G401 (cell line): ENCODE measurements at regions not wholly inside any gene's neighbourhood (a gene's known extent, or its start where the extent isn't known, plus 50 kb on each side); places are given as distances from the start of the nearest gene placed in this dataset.

ENCODE experiments used
- DNase-seq: peaks from one replicate; pipeline ENCODE4 v3.0.0-alpha.2; 2015; ENCODE audit warnings: low spot score
- in situ Hi-C: cut with HindIII; loops from 2 replicates; pipeline ENCODE4 v1.10.0; 2016; ENCODE audit warnings: low sequenced_read_pairs, mixed read lengths

GRCh38 chr14:85401384-85401783 lies 128.6 kb upstream of the FLRT2 start:
- no peak for DNase-seq
- in situ Hi-C loops: no loop called here

DNA sequence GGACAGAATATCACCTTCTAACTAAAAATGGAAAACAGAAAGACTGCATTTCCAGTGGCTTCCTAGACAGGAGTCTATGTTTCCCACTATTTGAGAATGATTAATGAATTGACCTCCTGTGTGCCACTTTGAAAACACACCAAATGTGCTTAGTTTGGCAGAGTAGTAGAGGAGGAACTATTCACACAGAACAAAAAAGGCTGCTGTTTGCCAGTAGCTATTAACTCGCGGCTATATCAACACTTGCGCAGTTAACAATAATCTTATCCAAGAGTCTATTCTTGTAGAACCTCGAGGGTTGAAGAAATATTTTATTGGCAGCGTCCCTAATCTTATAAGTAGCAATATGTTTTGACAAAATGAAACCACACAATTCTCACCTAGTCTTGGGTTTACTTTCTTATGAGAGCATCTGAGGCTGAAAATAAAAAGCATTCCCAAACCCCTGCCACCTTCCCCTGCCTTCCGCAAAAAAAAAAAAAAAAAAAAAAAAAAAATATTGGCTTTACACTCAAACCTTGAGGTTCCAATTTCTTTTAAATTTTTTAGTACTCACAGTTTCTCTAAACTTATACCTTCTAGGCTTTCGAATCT lies 127.3 kb upstream of the FLRT2 start:
- in situ Hi-C loops: no loop called here
- DNase-seq: no peak

GRCh38 chr14:85409481-85410210 lies 120.3 kb upstream of the FLRT2 start:
- in situ Hi-C loops: no loop called here

DNA sequence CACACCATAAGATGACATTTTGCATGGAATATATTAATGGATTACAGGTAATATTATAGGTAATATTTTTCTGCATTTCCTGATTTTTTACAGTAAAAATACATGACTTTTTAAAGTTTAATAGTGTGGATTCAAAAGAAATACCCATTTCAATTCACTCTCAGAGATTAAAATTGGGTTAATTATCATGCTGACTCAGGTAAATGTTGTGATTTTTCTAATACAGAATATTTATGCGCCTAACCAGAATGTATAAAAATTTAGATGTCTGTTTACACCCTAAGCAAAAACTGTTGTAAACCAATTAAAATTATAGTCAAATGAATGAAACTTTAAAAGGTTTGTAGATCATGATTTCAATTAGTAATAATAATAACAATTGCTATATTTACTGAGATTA lies 117.2 kb upstream of the FLRT2 start:
- in situ Hi-C loops: no loop called here

More at GRCh38 chr14:85409481-85410210, 120.3 kb upstream of the FLRT2 start:
- DNase-seq: no peak

DNA sequence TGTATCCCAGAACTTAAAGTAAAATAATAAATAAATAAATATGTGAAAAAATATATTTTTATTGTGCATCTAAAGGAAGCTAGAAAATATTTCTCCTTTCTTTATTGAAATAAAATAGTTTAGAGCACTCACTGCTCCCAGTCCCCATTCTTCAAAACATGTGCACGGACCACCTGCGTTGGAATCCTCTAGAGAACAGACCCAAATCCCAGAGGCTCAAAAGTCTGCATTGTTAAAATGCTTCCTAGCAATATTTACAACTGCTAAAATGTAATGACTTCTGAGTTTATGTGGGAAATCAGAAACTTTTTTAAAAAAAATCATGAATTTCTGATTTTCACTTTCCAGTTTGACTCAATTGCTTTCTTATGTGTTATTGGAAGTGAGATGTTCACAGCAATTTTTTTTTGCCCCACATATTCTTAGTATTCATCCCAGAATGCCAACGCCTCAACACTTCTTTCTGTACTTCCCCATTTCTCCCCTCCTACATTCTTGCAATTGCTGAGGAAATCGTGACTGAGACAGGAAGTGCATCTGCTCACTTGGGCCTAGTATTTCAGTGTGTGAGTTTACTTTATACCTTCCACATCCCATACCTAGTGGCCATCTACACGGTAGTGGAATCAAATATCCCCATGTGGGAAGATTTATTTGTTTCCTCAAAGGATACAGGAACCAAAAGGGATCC lies 116.0 kb upstream of the FLRT2 start:
- no peak for DNase-seq
- in situ Hi-C loops: no loop called here

More for the DNA sequence above, 117.2 kb upstream of the FLRT2 start:
- DNase-seq: no peak

GRCh38 chr14:85415015-85415712 lies 114.8 kb upstream of the FLRT2 start:
- in situ Hi-C loops: no loop called here
- DNase-seq: no peak

DNA sequence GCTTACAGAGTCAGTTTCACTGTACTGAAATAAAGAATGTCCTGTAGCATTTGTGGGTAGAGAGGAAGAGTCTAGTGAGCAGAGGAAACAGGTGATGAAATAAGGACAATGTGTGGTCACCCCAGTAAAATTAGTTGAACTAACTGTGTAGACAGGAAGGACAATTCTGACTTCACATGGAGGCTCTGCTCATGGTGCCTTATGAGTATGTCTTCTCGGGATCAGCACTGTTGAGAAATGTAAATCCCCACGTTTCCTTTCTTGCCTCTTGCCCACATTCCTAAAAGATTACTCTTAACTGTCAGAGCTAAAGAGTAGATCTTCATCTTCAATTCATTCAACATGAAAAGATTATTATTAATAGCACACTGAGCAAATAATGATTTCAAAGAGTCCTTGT lies 113.2 kb upstream of the FLRT2 start:
- in situ Hi-C loops: no loop called here
- DNase-seq: no peak

- in situ Hi-C loops: no loop called here
- DNase-seq: no peak
Measured at GRCh38 chr14:85417396-85417795, 112.5 kb upstream of the FLRT2 start.

DNA sequence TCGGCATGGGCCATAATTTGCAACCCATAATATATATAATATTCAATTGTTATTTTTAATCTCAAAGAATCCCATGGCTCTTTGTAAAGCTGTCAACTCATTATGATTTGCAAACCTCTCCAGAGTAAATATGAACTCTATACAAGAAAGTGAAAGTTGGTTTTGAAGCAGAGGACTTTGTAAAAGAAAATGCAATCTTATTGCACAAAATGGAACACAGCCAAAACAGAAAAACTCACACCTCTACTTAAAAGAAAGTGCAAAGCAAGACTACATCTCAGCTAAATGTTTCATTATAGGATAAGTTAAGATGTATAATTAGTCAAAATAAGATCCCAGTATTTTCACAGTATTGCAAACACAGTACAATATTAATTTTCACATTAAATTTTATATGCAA lies 111.2 kb upstream of the FLRT2 start:
- in situ Hi-C loops: no loop called here
- DNase-seq: no peak

DNA sequence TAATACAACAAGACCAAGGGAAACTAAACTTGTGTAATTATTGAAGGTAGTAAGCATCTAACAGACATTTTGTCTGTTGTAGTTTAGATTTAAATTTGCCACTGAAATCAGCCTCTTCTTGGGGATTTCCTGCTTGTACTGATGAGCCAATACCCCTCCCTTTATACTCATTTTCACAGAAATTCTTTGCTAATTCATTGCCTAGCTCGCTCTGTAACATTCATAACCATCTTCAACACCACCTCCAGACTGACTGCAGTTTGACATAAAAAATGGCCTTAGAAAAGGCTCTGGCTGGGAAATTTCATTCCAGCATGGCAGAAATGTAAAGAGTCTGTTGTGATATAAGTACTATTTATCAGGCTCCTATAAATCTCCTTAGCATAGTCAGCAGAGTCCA lies 109.7 kb upstream of the FLRT2 start:
- DNase-seq: no peak
- in situ Hi-C loops: no loop called here

GRCh38 chr14:85420707-85421106 lies 109.2 kb upstream of the FLRT2 start:
- no peak for DNase-seq
- in situ Hi-C loops: no loop called here

DNA sequence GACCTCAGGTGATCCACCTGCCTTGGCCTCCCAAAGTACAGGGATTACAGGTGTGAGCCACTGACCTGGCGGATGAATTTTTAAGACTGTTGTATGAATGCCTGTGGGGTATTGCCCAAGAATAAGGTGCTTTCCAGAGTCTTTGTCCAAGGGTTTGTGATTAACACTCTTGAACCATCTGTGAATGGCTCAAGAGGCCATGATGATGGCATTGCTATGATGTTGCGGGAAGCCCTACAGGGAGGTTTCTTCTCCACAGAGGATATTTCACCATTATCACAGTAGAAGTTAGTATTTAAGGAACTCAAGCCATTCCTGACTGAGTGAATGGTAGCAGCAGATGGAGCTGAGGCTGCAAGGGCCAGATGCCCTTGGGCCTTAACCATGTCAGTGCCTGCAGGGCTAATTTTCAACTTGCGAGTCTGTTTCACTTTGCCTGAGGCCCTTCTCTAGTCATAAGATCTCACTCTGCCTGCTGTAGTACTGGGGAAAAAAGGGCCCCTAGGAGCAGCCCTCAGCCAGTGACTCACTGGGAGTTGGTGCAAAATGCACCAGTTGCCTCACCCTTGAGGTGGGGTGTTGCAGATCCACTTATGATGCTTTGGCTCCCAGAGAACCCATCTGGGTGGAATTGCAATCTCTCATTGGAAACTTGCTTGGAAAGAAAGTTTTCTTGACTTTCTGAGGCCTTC lies 108.6 kb upstream of the FLRT2 start:
- in situ Hi-C loops: no loop called here
- DNase-seq: no peak

DNA sequence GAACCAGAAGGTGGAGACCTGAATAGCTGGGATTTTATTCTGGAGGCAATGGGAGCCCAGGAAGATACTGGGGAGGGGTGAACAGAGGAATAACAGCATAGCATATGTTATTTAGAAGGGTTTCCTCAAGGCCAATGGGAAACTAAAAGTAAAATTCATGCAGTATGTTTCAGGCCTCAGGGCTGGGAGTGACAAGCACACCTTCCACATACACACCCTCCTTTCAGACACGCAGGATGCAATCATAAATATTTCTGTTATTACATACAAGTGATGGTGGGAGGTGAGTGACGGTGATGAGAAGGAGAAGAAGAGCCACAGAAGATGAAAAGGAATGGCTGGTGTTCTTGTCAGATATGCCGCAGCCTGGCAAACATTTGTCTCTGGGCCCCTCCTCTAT lies 106.1 kb upstream of the FLRT2 start:
- no peak for DNase-seq
- in situ Hi-C loops: no loop called here

DNA sequence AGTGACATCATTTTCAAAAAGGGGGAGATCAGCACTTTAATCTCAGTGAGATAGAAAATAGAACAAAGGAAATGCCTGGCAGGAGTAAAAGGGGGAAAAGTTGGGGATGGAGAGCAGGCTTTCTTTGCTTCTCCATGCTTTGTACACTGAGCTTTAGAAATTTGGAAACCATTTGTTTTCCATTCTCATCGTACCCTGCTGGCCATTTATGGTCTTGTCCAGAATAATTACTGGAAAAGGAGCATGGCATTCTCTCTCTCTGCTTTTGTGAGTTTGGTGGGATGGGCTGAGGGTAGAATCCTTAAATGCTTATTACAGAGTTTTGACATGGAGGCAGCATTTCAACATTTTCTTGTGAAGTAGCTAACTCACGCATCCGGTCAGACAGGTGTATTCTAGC lies 104.4 kb upstream of the FLRT2 start:
- in situ Hi-C loops: no loop called here
- no peak for DNase-seq

DNA sequence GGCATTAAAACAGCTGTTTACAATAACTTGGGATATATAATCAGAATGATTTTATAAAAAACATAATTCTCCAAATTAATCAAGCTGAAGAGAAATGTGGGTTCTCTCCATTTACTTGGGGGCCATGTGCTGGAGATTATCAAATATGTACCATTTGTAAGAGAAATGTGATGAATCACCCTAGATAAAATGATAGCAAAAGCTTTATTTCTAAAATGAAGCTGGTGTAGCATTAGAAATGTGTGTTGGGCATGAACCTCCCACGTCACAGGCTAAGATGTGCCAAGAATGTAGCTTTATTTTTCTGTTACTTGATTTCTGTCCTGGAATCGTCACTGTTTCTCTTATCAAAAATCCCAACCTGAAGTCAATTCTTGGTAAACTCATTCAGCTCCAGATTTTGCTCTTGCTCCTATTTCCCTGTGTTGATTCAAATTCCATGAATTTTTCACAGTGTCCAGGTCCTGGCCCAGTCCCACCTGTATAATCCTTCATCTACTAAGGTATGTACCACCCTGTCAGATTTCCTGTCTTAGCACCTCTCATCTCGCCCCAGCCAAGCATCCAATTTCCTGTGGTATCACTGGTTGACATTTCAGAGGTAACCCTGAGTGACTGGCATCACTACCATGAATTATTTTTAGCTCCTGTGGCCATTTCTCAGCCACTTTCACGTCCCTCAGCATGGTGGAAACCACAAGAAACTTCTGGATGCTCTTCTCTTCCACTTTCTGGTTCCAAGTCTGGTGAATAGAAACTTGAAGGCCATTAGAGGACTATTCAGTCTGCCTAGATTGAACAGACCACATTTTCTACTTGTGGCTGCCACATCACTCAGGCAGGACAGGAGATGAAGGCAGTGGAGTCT lies 103.6 kb upstream of the FLRT2 start:
- in situ Hi-C loops: no loop called here
- DNase-seq: no peak

- in situ Hi-C loops: no loop called here
- DNase-seq: no peak
Measured at GRCh38 chr14:85428926-85429325, 101.0 kb upstream of the FLRT2 start.

GRCh38 chr14:85437148-85437547 lies 92.8 kb upstream of the FLRT2 start:
- no peak for DNase-seq
- in situ Hi-C loops: no loop called here

DNA sequence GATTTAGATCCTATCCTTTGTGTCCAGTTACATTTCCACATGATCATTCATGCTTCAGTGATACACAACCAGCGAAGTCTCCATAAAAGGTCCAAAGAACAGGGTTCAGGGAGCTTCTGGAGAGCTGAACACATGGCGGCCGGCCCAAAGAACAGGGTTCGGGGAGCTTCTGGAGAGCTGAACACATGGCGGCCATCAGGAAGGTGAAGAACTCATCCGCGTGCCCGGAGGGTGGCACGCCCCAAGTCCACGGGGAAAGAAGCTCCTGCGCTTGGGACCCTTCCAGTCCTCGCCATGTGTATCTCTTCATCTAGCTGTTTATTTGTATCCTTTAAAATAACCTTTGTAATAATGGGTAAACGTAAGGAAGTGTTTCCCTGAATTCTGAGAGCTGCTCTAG lies 91.9 kb upstream of the FLRT2 start:
- in situ Hi-C loops: no loop called here
- no peak for DNase-seq
